ENCODE measurements at regions not wholly inside any gene's neighbourhood (a gene's known extent, or its start where the extent isn't known, plus 50 kb on each side); places are given as distances from the start of the nearest gene placed in this dataset.

GRCh38 chrX:150074175-150074574 lies 135.9 kb upstream of the EOLA2 start:
- RAD21 ChIA-PET (ENCODE audit: unreplicated experiment) = no interaction called here
- H3K27ac ChIP-seq (ENCODE audit: control insufficient read depth, insufficient read depth) = no peak overlapping the region
- H3K4me2 ChIP-seq (ENCODE audit: control insufficient read depth, insufficient read depth) = no peak overlapping the region
- no peak overlapping the region for H3K4me3 ChIP-seq
- no peak for TF ChIP-seq PRDM15 (CRISPR knock-in tag; IDR thresholded peaks at IDR 0.05)
- TF ChIP-seq CREM (IDR thresholded peaks at IDR 0.05; ENCODE audit: low read depth) = no peak
- SMC1A ChIA-PET (ENCODE audit: uncharacterized antibody, unreplicated experiment) = no interaction called here
- WGBS (ENCODE audit: insufficient coverage, insufficient replicate concordance, low lambda C conversion rate, missing lambda C conversion rate) = 29% methylated on average over 1 of the region's 1 CpG
- POLR2A ChIA-PET = no interaction called here
- ATAC-seq (no peak), FAIRE-seq (no peak), DNase-seq (ENCODE audit: low read depth, low spot score) (no peak)
- H4K20me1 ChIP-seq (ENCODE audit: control insufficient read depth, insufficient read depth) = no peaks in the 10 kb centered on the region
- CTCF ChIA-PET = no interaction called here
- no TSS peak for BruUV-seq (replicated peaks)
- no peaks in the 10 kb centered on the region for H3K27me3 ChIP-seq (replicated peaks in 1 of 2; ENCODE audit: control insufficient read depth in 2 of 2, insufficient read depth in 2 of 2, low read length in 1 of 2)
- H2AFZ ChIP-seq (ENCODE audit: control insufficient read depth, low read depth, low read length) = no peak overlapping the region
- H3K4me1 ChIP-seq (ENCODE audit: control insufficient read depth, insufficient read depth, low read length) = no peaks in the 10 kb centered on the region
- no peaks in the 10 kb centered on the region for H3K9me3 ChIP-seq (replicated peaks; ENCODE audit: control insufficient read depth, insufficient read depth, low read length)
- H3K9ac ChIP-seq (ENCODE audit: control insufficient read depth, insufficient read depth, low read length) = no peak overlapping the region
- intact Hi-C loops (cut with micrococcal nuclease; ENCODE audit: unreplicated experiment) = no loop called here
- H3K79me2 ChIP-seq (ENCODE audit: control insufficient read depth, insufficient read depth, low read length) = no peaks in the 10 kb centered on the region
- no peaks in the 10 kb centered on the region for H3K36me3 ChIP-seq (ENCODE audit: control insufficient read depth in 2 of 2, insufficient read depth in 2 of 2, low read length in 1 of 2)
- in situ Hi-C loops (cut with MboI) = no loop called here

GRCh38 chrX:150080497-150080896 lies 142.2 kb upstream of the EOLA2 start:
- Histone ChIP-seq H3K9me3 (replicated peaks; ENCODE audit: control insufficient read depth, insufficient read depth, low read length) (no peaks in the 10 kb centered on the region), H4K20me1 (ENCODE audit: control insufficient read depth, insufficient read depth) (no peaks in the 10 kb centered on the region), H2AFZ (ENCODE audit: control insufficient read depth, low read depth, low read length) (no peak overlapping the region), H3K79me2 (ENCODE audit: control insufficient read depth, insufficient read depth, low read length) (no peaks in the 10 kb centered on the region), H3K27me3 (replicated peaks in 1 of 2; ENCODE audit: control insufficient read depth in 2 of 2, insufficient read depth in 2 of 2, low read length in 1 of 2) (no peaks in the 10 kb centered on the region; a peak in 1 of 4 replicates), H3K9ac (ENCODE audit: control insufficient read depth, insufficient read depth, low read length) (no peak overlapping the region), H3K4me2 (ENCODE audit: control insufficient read depth, insufficient read depth) (no peak overlapping the region), H3K36me3 (ENCODE audit: control insufficient read depth in 2 of 2, insufficient read depth in 2 of 2, low read length in 1 of 2) (no peaks in the 10 kb centered on the region), H3K4me3 (no peak overlapping the region), H3K4me1 (ENCODE audit: control insufficient read depth, insufficient read depth, low read length) (no peaks in the 10 kb centered on the region; the same call in 1 of the 2 replicates), H3K27ac (ENCODE audit: control insufficient read depth, insufficient read depth) (no peak overlapping the region)
- intact Hi-C loops (cut with micrococcal nuclease; ENCODE audit: unreplicated experiment) = no loop called here
- no TSS peak for BruUV-seq (replicated peaks)
- in situ Hi-C loops (cut with MboI) = no loop called here
- FAIRE-seq = no peak
- WGBS (ENCODE audit: insufficient coverage, insufficient replicate concordance, low lambda C conversion rate, missing lambda C conversion rate) = 0% methylated on average over 2 of the region's 2 CpGs
- RAD21 ChIA-PET (ENCODE audit: unreplicated experiment) = no interaction called here
- POLR2A ChIA-PET = no interaction called here
- ATAC-seq = no peak
- DNase-seq (ENCODE audit: low read depth, low spot score) = no peak
- SMC1A ChIA-PET (ENCODE audit: uncharacterized antibody, unreplicated experiment) = interaction anchor here (0.9 kb wide), 1 partner anchor 9 kb away, joined by 3 read pairs; no protein-coding TSS in a partner anchor
- CTCF ChIA-PET = no interaction called here
- TF ChIP-seq ZNF384 (IDR thresholded peaks at IDR 0.05; ENCODE audit: borderline replicate concordance, low read depth, low read length) (no peak), DPF2 (IDR thresholded peaks at IDR 0.05) (no peak), PAX8 (IDR thresholded peaks at IDR 0.05) (no peak), YY1 (IDR thresholded peaks at IDR 0.05; ENCODE audit: low read depth, low read length) (no peak), SP1 (IDR thresholded peaks at IDR 0.05; ENCODE audit: low read depth, low read length) (no peak)
- TF ChIP-seq, protein P1, sequence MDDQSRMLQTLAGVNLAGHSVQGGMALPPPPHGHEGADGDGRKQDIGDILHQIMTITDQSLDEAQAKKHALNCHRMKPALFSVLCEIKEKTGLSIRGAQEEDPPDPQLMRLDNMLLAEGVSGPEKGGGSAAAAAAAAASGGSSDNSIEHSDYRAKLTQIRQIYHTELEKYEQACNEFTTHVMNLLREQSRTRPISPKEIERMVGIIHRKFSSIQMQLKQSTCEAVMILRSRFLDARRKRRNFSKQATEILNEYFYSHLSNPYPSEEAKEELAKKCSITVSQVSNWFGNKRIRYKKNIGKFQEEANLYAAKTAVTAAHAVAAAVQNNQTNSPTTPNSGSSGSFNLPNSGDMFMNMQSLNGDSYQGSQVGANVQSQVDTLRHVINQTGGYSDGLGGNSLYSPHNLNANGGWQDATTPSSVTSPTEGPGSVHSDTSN (IDR thresholded peaks at IDR 0.05; ENCODE audit: insufficient replicate concordance, low read depth, low read length) = no peak
- TF ChIP-seq, protein P2, sequence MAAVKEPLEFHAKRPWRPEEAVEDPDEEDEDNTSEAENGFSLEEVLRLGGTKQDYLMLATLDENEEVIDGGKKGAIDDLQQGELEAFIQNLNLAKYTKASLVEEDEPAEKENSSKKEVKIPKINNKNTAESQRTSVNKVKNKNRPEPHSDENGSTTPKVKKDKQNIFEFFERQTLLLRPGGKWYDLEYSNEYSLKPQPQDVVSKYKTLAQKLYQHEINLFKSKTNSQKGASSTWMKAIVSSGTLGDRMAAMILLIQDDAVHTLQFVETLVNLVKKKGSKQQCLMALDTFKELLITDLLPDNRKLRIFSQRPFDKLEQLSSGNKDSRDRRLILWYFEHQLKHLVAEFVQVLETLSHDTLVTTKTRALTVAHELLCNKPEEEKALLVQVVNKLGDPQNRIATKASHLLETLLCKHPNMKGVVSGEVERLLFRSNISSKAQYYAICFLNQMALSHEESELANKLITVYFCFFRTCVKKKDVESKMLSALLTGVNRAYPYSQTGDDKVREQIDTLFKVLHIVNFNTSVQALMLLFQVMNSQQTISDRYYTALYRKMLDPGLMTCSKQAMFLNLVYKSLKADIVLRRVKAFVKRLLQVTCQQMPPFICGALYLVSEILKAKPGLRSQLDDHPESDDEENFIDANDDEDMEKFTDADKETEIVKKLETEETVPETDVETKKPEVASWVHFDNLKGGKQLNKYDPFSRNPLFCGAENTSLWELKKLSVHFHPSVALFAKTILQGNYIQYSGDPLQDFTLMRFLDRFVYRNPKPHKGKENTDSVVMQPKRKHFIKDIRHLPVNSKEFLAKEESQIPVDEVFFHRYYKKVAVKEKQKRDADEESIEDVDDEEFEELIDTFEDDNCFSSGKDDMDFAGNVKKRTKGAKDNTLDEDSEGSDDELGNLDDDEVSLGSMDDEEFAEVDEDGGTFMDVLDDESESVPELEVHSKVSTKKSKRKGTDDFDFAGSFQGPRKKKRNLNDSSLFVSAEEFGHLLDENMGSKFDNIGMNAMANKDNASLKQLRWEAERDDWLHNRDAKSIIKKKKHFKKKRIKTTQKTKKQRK (IDR thresholded peaks at IDR 0.05; ENCODE audit: low read depth, low read length) = no peak
